Astrocyte of the spinal cord (primary cell): ENCODE measurements at regions not wholly inside any gene's neighbourhood (a gene's known extent, or its start where the extent isn't known, plus 50 kb on each side); places are given as distances from the start of the nearest gene placed in this dataset.
A peak's percentile ranks its signal among the peaks of the same experiment; 100 is the strongest.
"Not testable (repeated sequence)": the region's sequence is repeated elsewhere in the genome, so short reads cannot be mapped to it uniquely, and the experiment has no call there.

Experiments used
- DNase-seq: peaks from one replicate; pipeline ENCODE4 v3.0.0; 2011; ENCODE audit warnings: low read depth, low spot score
- H3K4me3 ChIP-seq: 2 replicates; pipeline ENCODE4 v1.5.1; 2011; ENCODE audit warnings: low read depth, mild to moderate bottlenecking, low read length, moderate library complexity
- in situ Hi-C: cut with HindIII; loops from 2 replicates; pipeline ENCODE4 v1.10.0; 2017; ENCODE audit warnings: low sequenced_read_pairs
- TF ChIP-seq, protein P1 (sequence below): IDR thresholded peaks from 2 replicates; pipeline ENCODE4 v1.5.1; 2012; ENCODE audit warnings: low read depth, mild to moderate bottlenecking, low read length, inconsistent platforms

DNA sequence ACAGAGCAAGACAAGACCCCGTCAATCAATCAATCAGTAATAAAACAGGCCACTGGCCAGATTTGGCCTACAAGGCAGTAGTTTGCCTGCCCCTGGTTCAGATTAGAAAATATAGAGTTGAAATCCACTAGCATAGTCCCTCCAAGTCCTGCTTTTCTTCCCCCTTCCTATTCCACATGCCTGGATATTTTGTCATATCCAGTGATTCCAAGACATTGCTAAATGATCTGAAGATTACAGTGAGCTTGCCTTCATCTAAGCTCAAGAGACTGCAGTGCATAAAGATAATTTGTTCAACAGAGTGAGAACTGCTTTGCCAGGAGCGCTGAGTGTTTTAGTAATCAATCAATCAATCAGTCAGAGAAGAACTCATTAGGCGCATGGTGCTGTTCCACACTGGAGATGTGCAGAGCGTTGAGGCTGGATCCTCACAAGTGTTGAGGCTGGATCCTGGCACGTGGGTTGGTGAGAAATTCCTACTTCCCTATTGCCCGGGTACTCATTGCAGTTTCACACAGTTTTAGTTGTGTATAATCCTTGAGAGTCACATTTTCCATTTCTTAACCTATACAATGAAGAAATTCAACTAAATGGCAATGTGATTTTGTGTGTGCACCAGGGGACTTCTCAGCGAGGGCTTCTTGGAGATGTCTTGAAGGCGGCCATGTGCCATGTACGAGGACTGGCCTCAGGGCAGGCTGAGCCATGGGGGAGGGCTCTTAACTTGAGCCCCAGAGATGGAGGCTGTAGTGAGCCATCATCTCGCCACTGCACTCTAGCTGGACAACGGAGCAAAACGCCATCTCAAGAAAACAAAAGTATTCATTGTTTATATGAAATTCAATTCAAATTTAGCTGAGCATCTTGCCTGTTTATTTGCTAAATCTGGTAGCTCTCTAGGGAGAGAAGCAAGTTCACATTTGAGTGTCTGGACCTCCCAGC, 76.3 kb downstream of the TOMM20 start:
- no peak overlapping the region for H3K4me3 ChIP-seq
- TF ChIP-seq, protein P1, sequence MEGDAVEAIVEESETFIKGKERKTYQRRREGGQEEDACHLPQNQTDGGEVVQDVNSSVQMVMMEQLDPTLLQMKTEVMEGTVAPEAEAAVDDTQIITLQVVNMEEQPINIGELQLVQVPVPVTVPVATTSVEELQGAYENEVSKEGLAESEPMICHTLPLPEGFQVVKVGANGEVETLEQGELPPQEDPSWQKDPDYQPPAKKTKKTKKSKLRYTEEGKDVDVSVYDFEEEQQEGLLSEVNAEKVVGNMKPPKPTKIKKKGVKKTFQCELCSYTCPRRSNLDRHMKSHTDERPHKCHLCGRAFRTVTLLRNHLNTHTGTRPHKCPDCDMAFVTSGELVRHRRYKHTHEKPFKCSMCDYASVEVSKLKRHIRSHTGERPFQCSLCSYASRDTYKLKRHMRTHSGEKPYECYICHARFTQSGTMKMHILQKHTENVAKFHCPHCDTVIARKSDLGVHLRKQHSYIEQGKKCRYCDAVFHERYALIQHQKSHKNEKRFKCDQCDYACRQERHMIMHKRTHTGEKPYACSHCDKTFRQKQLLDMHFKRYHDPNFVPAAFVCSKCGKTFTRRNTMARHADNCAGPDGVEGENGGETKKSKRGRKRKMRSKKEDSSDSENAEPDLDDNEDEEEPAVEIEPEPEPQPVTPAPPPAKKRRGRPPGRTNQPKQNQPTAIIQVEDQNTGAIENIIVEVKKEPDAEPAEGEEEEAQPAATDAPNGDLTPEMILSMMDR = no peak
- in situ Hi-C loops = no loop called here
- DNase-seq = no peak

GRCh38 chr1:235051521-235051920, 77.1 kb downstream of the TOMM20 start:
- in situ Hi-C loops = no loop called here
- H3K4me3 ChIP-seq = no peak overlapping the region
- TF ChIP-seq, protein P1 = no peak
- no peak for DNase-seq

DNA sequence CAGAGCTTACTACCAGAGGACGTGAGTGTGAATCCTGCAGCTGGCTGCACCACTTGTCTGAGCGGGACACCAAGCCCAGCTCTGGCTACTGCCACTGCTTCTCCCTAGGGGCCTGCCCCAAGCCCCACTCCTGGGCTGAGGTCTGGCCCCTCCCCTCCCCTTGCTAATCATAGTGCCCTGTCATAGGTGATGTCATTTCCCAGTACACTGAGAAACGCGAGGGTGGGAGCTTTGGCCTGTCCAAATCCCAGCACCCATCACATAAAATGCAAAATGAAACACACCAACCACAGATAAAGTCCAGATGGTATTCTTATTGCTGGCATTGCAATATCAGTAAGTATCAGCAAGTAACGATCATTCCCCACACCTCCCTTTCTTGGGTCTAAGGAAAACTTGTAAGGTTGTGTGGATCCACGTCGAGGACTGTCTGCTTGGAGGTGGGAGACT, 77.7 kb downstream of the TOMM20 start:
- TF ChIP-seq, protein P1 = no peak
- in situ Hi-C loops = no loop called here
- no peak overlapping the region for H3K4me3 ChIP-seq
- peak; percentile 56 for DNase-seq

GRCh38 chr1:235049716-235050378, 78.8 kb downstream of the TOMM20 start:
- in situ Hi-C loops, H3K4me3 ChIP-seq: not testable (repeated sequence)
- peak; percentile 66 for DNase-seq

GRCh38 chr1:235049217-235049616, 79.4 kb downstream of the TOMM20 start:
- H3K4me3 ChIP-seq = no peak overlapping the region
- in situ Hi-C loops = no loop called here
- TF ChIP-seq, protein P1 = no peak
- no peak for DNase-seq

- peak; percentile 39 for DNase-seq
- in situ Hi-C loops = no loop called here
- H3K4me3 ChIP-seq = no peak overlapping the region
Observed at GRCh38 chr1:235047331-235047871, 81.2 kb downstream of the TOMM20 start.

More at GRCh38 chr1:235047331-235047871, 81.2 kb downstream of the TOMM20 start:
- TF ChIP-seq, protein P1 = no peak
